GM23338 (cell line): ENCODE measurements at regions not wholly inside any gene's neighbourhood (a gene's known extent, or its start where the extent isn't known, plus 50 kb on each side); places are given as distances from the start of the nearest gene placed in this dataset.

Experiments used
- ATAC-seq: fragments of 200-7000 bp; cut with Tn5 transposase; 3 replicates; pipeline ENCODE4 v1.9.1; 2020
- DNase-seq: peaks from one replicate; pipeline ENCODE4 v3.0.0-alpha.2; 2015; ENCODE audit warnings: low spot score
- H2AFZ ChIP-seq: fragments of 200-600 bp; sonication (generic); 2 replicates; pipeline ENCODE4 v1.8.0; 2016; ENCODE audit warnings: antibody characterized with exemption, mild to moderate bottlenecking, moderate library complexity
- H3F3A ChIP-seq: fragments of 200-600 bp; sonication (generic); replicated peaks from 2 replicates; pipeline ENCODE4 v1.8.0; 2017; ENCODE audit warnings: antibody characterized with exemption, mixed run types, low read depth
- H3K27ac ChIP-seq: fragments of 200-600 bp; sonication (generic); 2 replicates; pipeline ENCODE4 v1.6.1; 2016; ENCODE audit warnings: low read depth
- H3K27me3 ChIP-seq: fragments of 200-600 bp; sonication (generic); 2 replicates; pipeline ENCODE4 v1.8.0; 2016; ENCODE audit warnings: mild to moderate bottlenecking, mixed run types, moderate library complexity; ENCODE audit not compliant: insufficient read depth
- H3K36me3 ChIP-seq: fragments of 200-600 bp; sonication (generic); 2 replicates; pipeline ENCODE4 v1.8.0; 2016; ENCODE audit warnings: mild to moderate bottlenecking; ENCODE audit not compliant: insufficient read depth
- H3K4me1 ChIP-seq: fragments of 200-600 bp; sonication (generic); 2 replicates; pipeline ENCODE4 v1.8.0; 2016; ENCODE audit warnings: mild to moderate bottlenecking, moderate library complexity; ENCODE audit not compliant: insufficient read depth
- H3K4me2 ChIP-seq: fragments of 200-600 bp; sonication (generic); 2 replicates; pipeline ENCODE4 v1.7.1; 2017; ENCODE audit warnings: mixed run types
- H3K4me3 ChIP-seq: fragments of 200-600 bp; sonication (generic); 2 replicates; pipeline ENCODE4 v1.6.1; 2016; ENCODE audit warnings: mixed run types
- H3K79me2 ChIP-seq: fragments of 200-600 bp; sonication (generic); replicated peaks from 2 replicates; pipeline ENCODE4 v1.8.0; 2017; ENCODE audit warnings: mild to moderate bottlenecking; ENCODE audit not compliant: insufficient read depth
- H3K9me2 ChIP-seq: fragments of 200-600 bp; sonication (generic); 2 replicates; pipeline ENCODE4 v1.8.0; 2017; ENCODE audit not compliant: insufficient read depth
- H4K20me1 ChIP-seq: fragments of 200-600 bp; sonication (generic); replicated peaks from 2 replicates; pipeline ENCODE4 v1.8.0; 2017; ENCODE audit warnings: mild to moderate bottlenecking; ENCODE audit not compliant: insufficient read depth
- H3K27ac Mint-ChIP-seq: 2 replicates; pipeline ENCODE4 v1.8.0; 2020; ENCODE audit warnings: inconsistent platforms, mild to moderate bottlenecking, moderate library complexity, mixed read lengths
- H3K27me3 Mint-ChIP-seq: 3 replicates; pipeline ENCODE4 v1.8.0; 2022; ENCODE audit warnings: low read depth, mild to moderate bottlenecking, moderate library complexity, mixed read lengths, inconsistent platforms; ENCODE audit not compliant: insufficient read depth, poor library complexity
- H3K36me3 Mint-ChIP-seq: 3 replicates; pipeline ENCODE4 v1.8.0; 2021; ENCODE audit warnings: low read depth, mild to moderate bottlenecking, inconsistent platforms, moderate library complexity, mixed read lengths
- H3K4me1 Mint-ChIP-seq: 3 replicates; pipeline ENCODE4 v1.8.0; 2020; ENCODE audit warnings: mild to moderate bottlenecking, inconsistent platforms, mixed read lengths
- H3K4me3 Mint-ChIP-seq: 3 replicates; pipeline ENCODE4 v1.8.0; 2021; ENCODE audit warnings: moderate library complexity, mild to moderate bottlenecking, inconsistent platforms, mixed read lengths
- H3K9me3 Mint-ChIP-seq: 3 replicates; pipeline ENCODE4 v1.8.0; 2020; ENCODE audit warnings: moderate library complexity, mild to moderate bottlenecking, inconsistent platforms, mixed read lengths
- CREB1 ChIP-seq: fragments of 250-450 bp; sonication (Bioruptor Pico); IDR thresholded peaks from 2 replicates; pipeline ENCODE4 v1.5.0; 2020; ENCODE audit warnings: low read depth, mild to moderate bottlenecking, moderate library complexity
- CTCF ChIP-seq, 2 experiments: fragments of 200-600 bp in 1 of 2; sonication (generic) in 1 of 2; conservative IDR thresholded peaks; 2 replicates each; pipeline versions ENCODE4 v1.5.1 to v1.6.1; 2016 to 2017; ENCODE audit warnings: antibody characterized with exemption in 2 of 2, low read depth in 2 of 2, mild to moderate bottlenecking in 2 of 2, moderate library complexity in 1 of 2
- ETS1 ChIP-seq: IDR thresholded peaks from 2 replicates; pipeline ENCODE4 v1.6.1; 2016; ENCODE audit warnings: antibody characterized with exemption
- EZH2 ChIP-seq: fragments of 200-600 bp; sonication (generic); IDR thresholded peaks from one replicate; pipeline ENCODE4 v1.8.0; 2017; ENCODE audit warnings: antibody characterized with exemption, mild to moderate bottlenecking, low read depth; ENCODE audit not compliant: unreplicated experiment
- EZH2phosphoT487 ChIP-seq: fragments of 200-600 bp; sonication (generic); IDR thresholded peaks from one replicate; pipeline ENCODE4 v1.8.1; 2018; ENCODE audit warnings: antibody characterized with exemption; ENCODE audit not compliant: unreplicated experiment
- JUNB ChIP-seq: IDR thresholded peaks from one replicate; pipeline ENCODE4 v1.6.1; 2016; ENCODE audit warnings: antibody characterized with exemption; ENCODE audit not compliant: unreplicated experiment
- NANOG ChIP-seq: IDR thresholded peaks from 2 replicates; pipeline ENCODE4 v1.6.1; 2016; ENCODE audit warnings: antibody characterized with exemption, borderline replicate concordance
- POLR2AphosphoS5 ChIP-seq: IDR thresholded peaks from 2 replicates; pipeline ENCODE4 v1.6.1; 2016; ENCODE audit warnings: antibody characterized with exemption, low read depth
- REST ChIP-seq: IDR thresholded peaks from one replicate; pipeline ENCODE4 v1.6.1; 2018; ENCODE audit warnings: antibody characterized with exemption; ENCODE audit not compliant: unreplicated experiment
- STAT1 ChIP-seq: IDR thresholded peaks from one replicate; pipeline ENCODE4 v1.6.1; 2016; ENCODE audit warnings: antibody characterized with exemption; ENCODE audit not compliant: unreplicated experiment
- ZNF114 ChIP-seq: fragments of 250-450 bp; sonication (Bioruptor Pico); IDR thresholded peaks from 2 replicates; pipeline ENCODE4 v1.5.0; 2020; ENCODE audit warnings: mild to moderate bottlenecking, moderate library complexity
- ZNF331 ChIP-seq: fragments of 250-450 bp; sonication (Bioruptor Pico); IDR thresholded peaks from 2 replicates; pipeline ENCODE4 v1.5.0; 2020; ENCODE audit warnings: low read depth, mild to moderate bottlenecking, moderate library complexity
- ZNF462 ChIP-seq: fragments of 250-450 bp; sonication (Bioruptor Pico); IDR thresholded peaks from 2 replicates; pipeline ENCODE4 v1.5.0; 2020; ENCODE audit warnings: mild to moderate bottlenecking, moderate library complexity

GRCh38 chr14:26380637-26381036 lies 217.2 kb downstream of the NOVA1 start:
- Histone ChIP-seq H2AFZ (no peak overlapping the region), H3K4me1 (no peaks in the 10 kb centered on the region), H3K4me2 (no peak overlapping the region), H4K20me1 (no peaks in the 10 kb centered on the region), H3F3A (no peaks in the 10 kb centered on the region), H3K79me2 (no peaks in the 10 kb centered on the region), H3K27ac (no peak overlapping the region), H3K4me3 (no peak overlapping the region), H3K36me3 (no peaks in the 10 kb centered on the region; the same call in 1 of the 2 replicates), H3K27me3 (no peaks in the 10 kb centered on the region), H3K9me2 (0 out of 2 replicates have a peak, but pooled peaks cover 4% of the 10 kb centered on the region)
- TF ChIP-seq ETS1 = no peak
- no peak for TF ChIP-seq CTCF (conservative IDR thresholded peaks at IDR 0.05; ENCODE audit: low read depth in 2 of 2)
- no peak for TF ChIP-seq EZH2phosphoT487
- no peak for TF ChIP-seq STAT1
- no peak for TF ChIP-seq REST
- TF ChIP-seq ZNF114 (CRISPR knock-in tag) = no peak
- TF ChIP-seq CREB1 (CRISPR knock-in tag) = no peak
- TF ChIP-seq ZNF331 (CRISPR knock-in tag) = no peak
- TF ChIP-seq NANOG = no peak
- no peak for TF ChIP-seq EZH2
- TF ChIP-seq POLR2AphosphoS5 = no peak
- TF ChIP-seq JUNB = no peak
- no peak for TF ChIP-seq ZNF462 (CRISPR knock-in tag)
- Mint-ChIP-seq H3K4me3 (no peak overlapping the region), H3K27me3 (peaks cover 5% of the 10 kb centered on the region), H3K27ac (no peak overlapping the region), H3K36me3 (no peaks in the 10 kb centered on the region), H3K4me1 (peaks cover 17% of the 10 kb centered on the region; the same call in 2 of the 3 replicates), H3K9me3 (no peaks in the 10 kb centered on the region)
- DNase-seq (no peak), ATAC-seq (no peak)
